ENCODE measurements at regions not wholly inside any gene's neighbourhood (a gene's known extent, or its start where the extent isn't known, plus 50 kb on each side); places are given as distances from the start of the nearest gene placed in this dataset.

- TF ChIP-seq POLR2AphosphoS5 (IDR thresholded peaks at IDR 0.05; ENCODE audit: low read depth, low read length) (no peak), FOXP2 (optimal IDR thresholded peaks at IDR 0.05; ENCODE audit: borderline replicate concordance, extremely low read depth, extremely low read length, insufficient read depth) (no peak)
Measured at GRCh38 chr1:213868482-213868881, 119.3 kb upstream of the PROX1 start.

GRCh38 chr1:213871179-213871578 lies 116.6 kb upstream of the PROX1 start:
- no peak for TF ChIP-seq SIN3A (IDR thresholded peaks at IDR 0.05; ENCODE audit: borderline replicate concordance, insufficient read depth, low read length)
- TF ChIP-seq FOXP2 (optimal IDR thresholded peaks at IDR 0.05; ENCODE audit: borderline replicate concordance, extremely low read depth, extremely low read length, insufficient read depth) = no peak
- TF ChIP-seq TAF1 (IDR thresholded peaks at IDR 0.05; ENCODE audit: borderline replicate concordance, insufficient read depth, low read length) = no peak
- TF ChIP-seq REST (IDR thresholded peaks at IDR 0.05; ENCODE audit: insufficient read depth in 1 of 2, low read depth in 2 of 2, low read length in 2 of 2) = no peak

GRCh38 chr1:213874789-213875188 lies 113.0 kb upstream of the PROX1 start:
- TF ChIP-seq FOXP2 (optimal IDR thresholded peaks at IDR 0.05; ENCODE audit: borderline replicate concordance, extremely low read depth, extremely low read length, insufficient read depth) (no peak), REST (IDR thresholded peaks at IDR 0.05; ENCODE audit: insufficient read depth in 1 of 2, low read depth in 2 of 2, low read length in 2 of 2) (no peak), TAF1 (IDR thresholded peaks at IDR 0.05; ENCODE audit: borderline replicate concordance, insufficient read depth, low read length) (no peak), POLR2AphosphoS5 (IDR thresholded peaks at IDR 0.05; ENCODE audit: low read depth, low read length) (no peak), SIN3A (IDR thresholded peaks at IDR 0.05; ENCODE audit: borderline replicate concordance, insufficient read depth, low read length) (no peak)

GRCh38 chr1:213876531-213876930 lies 111.2 kb upstream of the PROX1 start:
- TF ChIP-seq REST (IDR thresholded peaks at IDR 0.05; ENCODE audit: insufficient read depth in 1 of 2, low read depth in 2 of 2, low read length in 2 of 2) (no peak), TAF1 (IDR thresholded peaks at IDR 0.05; ENCODE audit: borderline replicate concordance, insufficient read depth, low read length) (no peak), FOXP2 (optimal IDR thresholded peaks at IDR 0.05; ENCODE audit: borderline replicate concordance, extremely low read depth, extremely low read length, insufficient read depth) (no peak), POLR2AphosphoS5 (IDR thresholded peaks at IDR 0.05; ENCODE audit: low read depth, low read length) (no peak)

GRCh38 chr1:213883618-213884017 lies 104.2 kb upstream of the PROX1 start:
- TF ChIP-seq POLR2AphosphoS5 (IDR thresholded peaks at IDR 0.05; ENCODE audit: low read depth, low read length) (no peak), SIN3A (IDR thresholded peaks at IDR 0.05; ENCODE audit: borderline replicate concordance, insufficient read depth, low read length) (no peak), REST (IDR thresholded peaks at IDR 0.05; ENCODE audit: insufficient read depth in 1 of 2, low read depth in 2 of 2, low read length in 2 of 2) (no peak), FOXP2 (optimal IDR thresholded peaks at IDR 0.05; ENCODE audit: borderline replicate concordance, extremely low read depth, extremely low read length, insufficient read depth) (no peak), TAF1 (IDR thresholded peaks at IDR 0.05; ENCODE audit: borderline replicate concordance, insufficient read depth, low read length) (no peak)
